Brain microvascular endothelial cell (primary cell): ENCODE measurements at regions not wholly inside any gene's neighbourhood (a gene's known extent, or its start where the extent isn't known, plus 50 kb on each side); places are given as distances from the start of the nearest gene placed in this dataset.

ENCODE experiments used
- DNase-seq: peaks from one replicate; pipeline ENCODE4 v3.0.0-alpha.2; 2020
- H3K27ac ChIP-seq: fragments of 250-450 bp; sonication (Bioruptor Pico); 2 replicates; pipeline ENCODE4 v1.5.1; 2020; ENCODE audit warnings: mild to moderate bottlenecking, moderate library complexity
- H3K27me3 ChIP-seq: fragments of 250-450 bp; sonication (Bioruptor Pico); replicated peaks from 2 replicates; pipeline ENCODE4 v1.5.1; 2020; ENCODE audit warnings: mild to moderate bottlenecking
- H3K36me3 ChIP-seq: fragments of 250-450 bp; sonication (Bioruptor Pico); replicated peaks from 2 replicates; pipeline ENCODE4 v1.5.1; 2020; ENCODE audit warnings: mild to moderate bottlenecking
- H3K4me3 ChIP-seq: 2 replicates; pipeline ENCODE4 v1.5.1; 2011; ENCODE audit warnings: low read depth, mild to moderate bottlenecking, control low read depth, low read length, moderate library complexity
- in situ Hi-C: cut with HindIII; loops from 2 replicates; pipeline ENCODE4 v1.10.0; 2017; ENCODE audit warnings: low sequenced_read_pairs, low pct_ligation_motif_present
- TF ChIP-seq, protein P1 (sequence below): IDR thresholded peaks from 2 replicates; pipeline ENCODE4 v1.5.1; 2011; ENCODE audit warnings: low read depth, mild to moderate bottlenecking, moderate library complexity, low read length, control low read depth, inconsistent platforms; ENCODE audit errors: missing control alignments

DNA sequence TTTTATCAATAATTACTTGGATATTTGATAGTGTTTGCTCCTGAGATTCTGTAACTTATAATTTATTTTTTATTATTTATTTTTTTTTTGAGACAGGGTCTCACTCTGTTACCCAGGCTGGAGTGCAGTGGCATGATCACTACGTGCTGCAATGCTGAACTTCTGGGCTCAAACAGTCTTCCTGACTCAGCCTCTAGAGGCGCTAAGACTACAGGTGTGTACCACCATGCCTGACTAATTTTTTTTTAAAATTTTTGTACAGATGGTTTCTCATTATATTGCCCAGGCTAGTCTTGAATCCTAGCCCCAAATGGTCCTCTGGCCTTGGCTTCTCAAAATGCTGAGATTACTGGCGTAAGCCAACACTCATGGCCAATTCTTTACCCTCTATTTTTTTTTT lies 845.5 kb upstream of the ADGRL4 start:
- Histone ChIP-seq H3K36me3 (no peaks in the 10 kb centered on the region), H3K27ac (no peak overlapping the region), H3K27me3 (no peaks in the 10 kb centered on the region), H3K4me3 (no peak overlapping the region)
- TF ChIP-seq, protein P1, sequence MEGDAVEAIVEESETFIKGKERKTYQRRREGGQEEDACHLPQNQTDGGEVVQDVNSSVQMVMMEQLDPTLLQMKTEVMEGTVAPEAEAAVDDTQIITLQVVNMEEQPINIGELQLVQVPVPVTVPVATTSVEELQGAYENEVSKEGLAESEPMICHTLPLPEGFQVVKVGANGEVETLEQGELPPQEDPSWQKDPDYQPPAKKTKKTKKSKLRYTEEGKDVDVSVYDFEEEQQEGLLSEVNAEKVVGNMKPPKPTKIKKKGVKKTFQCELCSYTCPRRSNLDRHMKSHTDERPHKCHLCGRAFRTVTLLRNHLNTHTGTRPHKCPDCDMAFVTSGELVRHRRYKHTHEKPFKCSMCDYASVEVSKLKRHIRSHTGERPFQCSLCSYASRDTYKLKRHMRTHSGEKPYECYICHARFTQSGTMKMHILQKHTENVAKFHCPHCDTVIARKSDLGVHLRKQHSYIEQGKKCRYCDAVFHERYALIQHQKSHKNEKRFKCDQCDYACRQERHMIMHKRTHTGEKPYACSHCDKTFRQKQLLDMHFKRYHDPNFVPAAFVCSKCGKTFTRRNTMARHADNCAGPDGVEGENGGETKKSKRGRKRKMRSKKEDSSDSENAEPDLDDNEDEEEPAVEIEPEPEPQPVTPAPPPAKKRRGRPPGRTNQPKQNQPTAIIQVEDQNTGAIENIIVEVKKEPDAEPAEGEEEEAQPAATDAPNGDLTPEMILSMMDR, result peak; percentile 40
- DNase-seq, result no peak
- in situ Hi-C loops, result no loop called here

DNA sequence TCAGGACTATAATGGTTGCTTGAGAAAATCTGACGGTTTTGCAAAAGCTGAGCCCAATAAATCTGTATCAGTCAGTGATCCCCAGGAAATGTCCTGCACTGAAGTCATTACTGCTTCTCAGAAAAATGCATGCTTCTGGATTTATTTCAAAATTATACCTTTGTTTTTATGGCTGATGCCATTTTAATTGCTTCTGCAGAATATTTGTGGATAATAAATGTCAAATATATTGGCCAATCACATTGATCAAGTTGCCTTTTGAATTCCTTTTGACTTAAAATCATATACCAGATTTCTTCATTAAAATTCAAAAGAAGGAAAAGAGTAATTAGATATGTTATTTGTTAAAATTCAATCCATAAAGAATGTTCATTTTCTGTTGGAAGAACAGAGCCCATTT lies 842.9 kb upstream of the ADGRL4 start:
- Histone ChIP-seq H3K27ac (no peak overlapping the region), H3K27me3 (no peaks in the 10 kb centered on the region), H3K4me3 (no peak overlapping the region), H3K36me3 (no peaks in the 10 kb centered on the region)
- DNase-seq, result no peak
- TF ChIP-seq, protein P1, result no peak
- in situ Hi-C loops, result no loop called here

DNA sequence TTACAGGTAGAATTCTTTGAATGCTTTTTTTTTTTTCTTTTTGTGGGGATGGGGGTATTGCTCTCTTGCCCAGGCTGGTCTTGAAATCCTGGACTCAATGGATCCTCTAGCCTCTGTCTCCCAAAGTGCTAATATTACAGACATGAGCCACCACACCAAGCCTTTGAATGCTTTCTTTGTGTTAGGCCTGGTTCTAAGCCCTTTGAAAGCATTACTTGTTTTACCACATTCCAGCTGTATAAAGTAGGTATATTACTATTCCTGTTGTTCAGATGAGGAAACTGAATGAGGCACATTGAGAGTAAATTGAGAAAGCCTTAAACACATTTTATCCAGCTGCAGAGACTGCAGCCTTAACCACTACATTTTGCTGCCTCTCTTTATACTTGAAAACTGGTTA lies 841.8 kb upstream of the ADGRL4 start:
- Histone ChIP-seq H3K27me3 (no peaks in the 10 kb centered on the region), H3K36me3 (no peaks in the 10 kb centered on the region), H3K27ac (no peak overlapping the region), H3K4me3 (no peak overlapping the region)
- in situ Hi-C loops, result no loop called here
- DNase-seq, result no peak
- TF ChIP-seq, protein P1, result no peak

GRCh38 chr1:79847700-79848099 lies 841.2 kb upstream of the ADGRL4 start:
- DNase-seq, result no peak
- in situ Hi-C loops, result no loop called here
- no peak overlapping the region for H3K27ac ChIP-seq
- TF ChIP-seq, protein P1, result no peak
- no peaks in the 10 kb centered on the region for H3K27me3 ChIP-seq
- no peaks in the 10 kb centered on the region for H3K36me3 ChIP-seq
- no peak overlapping the region for H3K4me3 ChIP-seq

GRCh38 chr1:79845936-79846335 lies 839.4 kb upstream of the ADGRL4 start:
- Histone ChIP-seq H3K27ac (no peak overlapping the region), H3K36me3 (no peaks in the 10 kb centered on the region), H3K4me3 (no peak overlapping the region), H3K27me3 (no peaks in the 10 kb centered on the region)
- in situ Hi-C loops, result no loop called here
- TF ChIP-seq, protein P1, result no peak
- DNase-seq, result no peak

DNA sequence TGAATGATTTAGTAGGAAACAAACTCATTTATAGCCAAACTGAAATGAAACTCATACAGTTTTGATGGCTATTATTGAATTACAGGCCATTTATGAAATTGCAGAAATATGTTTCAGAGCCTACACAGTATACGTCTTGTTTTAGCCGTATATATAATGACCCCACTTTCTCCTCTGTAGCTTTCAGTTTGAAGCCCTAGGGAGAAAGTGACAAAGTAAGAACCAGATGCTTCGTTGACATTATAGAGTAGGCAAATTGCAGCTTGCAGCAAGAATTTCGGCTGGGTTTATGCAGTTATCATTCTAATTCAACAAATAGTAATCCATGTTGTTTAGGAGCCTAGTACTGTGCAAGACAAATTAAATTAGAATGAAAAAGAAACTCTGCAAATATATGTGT lies 836.3 kb upstream of the ADGRL4 start:
- Histone ChIP-seq H3K27me3 (no peaks in the 10 kb centered on the region), H3K36me3 (no peaks in the 10 kb centered on the region), H3K4me3 (no peak overlapping the region), H3K27ac (no peak overlapping the region)
- DNase-seq, result no peak
- in situ Hi-C loops, result no loop called here
- TF ChIP-seq, protein P1, result no peak
